Neural cell (in vitro differentiated cells): ENCODE measurements at regions not wholly inside any gene's neighbourhood (a gene's known extent, or its start where the extent isn't known, plus 50 kb on each side); places are given as distances from the start of the nearest gene placed in this dataset.

ENCODE experiments used
- EP300 ChIP-seq: fragments of 450-650 bp; conservative IDR thresholded peaks from 2 replicates; pipeline ENCODE4 v1.6.1; 2014; ENCODE audit warnings: antibody characterized with exemption, mild to moderate bottlenecking, moderate library complexity; ENCODE audit not compliant: poor library complexity, severe bottlenecking
- EZH2 ChIP-seq: fragments of 200-600, 300-800 bp; shearing (Covaris generic), sonication (generic); IDR thresholded peaks from 2 replicates; pipeline ENCODE4 v1.6.1; 2014; ENCODE audit warnings: antibody characterized with exemption, low read length, borderline replicate concordance, mild to moderate bottlenecking; ENCODE audit not compliant: insufficient read depth, poor library complexity, severe bottlenecking
- MXI1 ChIP-seq: fragments of 450-650 bp; conservative IDR thresholded peaks from 2 replicates; pipeline ENCODE4 v1.6.1; 2014; ENCODE audit warnings: antibody characterized with exemption, mild to moderate bottlenecking; ENCODE audit not compliant: poor library complexity, severe bottlenecking
- POLR2AphosphoS5 ChIP-seq: IDR thresholded peaks from 2 replicates; pipeline ENCODE4 v1.6.1; 2012
- RAD21 ChIP-seq: fragments of 450-650 bp; conservative IDR thresholded peaks from 2 replicates; pipeline ENCODE4 v1.6.1; 2014; ENCODE audit warnings: antibody characterized with exemption, mild to moderate bottlenecking, moderate library complexity
- SMC3 ChIP-seq: fragments of 450-650 bp; conservative IDR thresholded peaks from 2 replicates; pipeline ENCODE4 v1.6.1; 2014; ENCODE audit warnings: antibody characterized with exemption, mild to moderate bottlenecking, moderate library complexity; ENCODE audit not compliant: poor library complexity
- TAF1 ChIP-seq: IDR thresholded peaks from 2 replicates; pipeline ENCODE4 v1.6.1; 2012; ENCODE audit warnings: low read depth
- TF ChIP-seq, protein P1 (sequence below): fragments of 450-650 bp; IDR thresholded peaks from 2 replicates; pipeline ENCODE4 v1.5.1; 2014; ENCODE audit warnings: antibody characterized with exemption, mild to moderate bottlenecking, moderate library complexity; ENCODE audit not compliant: poor library complexity, severe bottlenecking
- TF ChIP-seq, protein P2 (sequence below): IDR thresholded peaks from 2 replicates; pipeline ENCODE4 v1.6.1; 2012; ENCODE audit warnings: borderline replicate concordance

DNA sequence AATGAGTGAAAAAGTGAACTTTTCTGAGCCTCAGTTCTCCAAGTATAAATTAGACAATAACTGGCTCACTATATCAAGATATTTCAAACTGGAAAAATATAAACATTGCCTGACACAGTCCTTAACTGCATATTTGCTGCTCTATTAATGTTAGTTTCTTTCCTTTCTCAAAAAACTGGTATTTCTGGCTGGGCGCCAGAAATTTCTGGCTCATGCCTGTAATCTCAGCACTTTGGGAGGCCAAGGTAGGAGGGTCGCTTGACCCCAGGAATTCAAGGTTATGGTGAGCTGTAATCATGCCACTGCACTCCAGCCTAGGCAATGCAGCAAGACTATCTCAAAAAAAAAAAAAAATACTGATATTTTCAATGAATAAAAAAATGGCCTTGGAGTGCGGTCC is 227.0 kb downstream of the MAGEB17 start:
- TF ChIP-seq, protein P1, sequence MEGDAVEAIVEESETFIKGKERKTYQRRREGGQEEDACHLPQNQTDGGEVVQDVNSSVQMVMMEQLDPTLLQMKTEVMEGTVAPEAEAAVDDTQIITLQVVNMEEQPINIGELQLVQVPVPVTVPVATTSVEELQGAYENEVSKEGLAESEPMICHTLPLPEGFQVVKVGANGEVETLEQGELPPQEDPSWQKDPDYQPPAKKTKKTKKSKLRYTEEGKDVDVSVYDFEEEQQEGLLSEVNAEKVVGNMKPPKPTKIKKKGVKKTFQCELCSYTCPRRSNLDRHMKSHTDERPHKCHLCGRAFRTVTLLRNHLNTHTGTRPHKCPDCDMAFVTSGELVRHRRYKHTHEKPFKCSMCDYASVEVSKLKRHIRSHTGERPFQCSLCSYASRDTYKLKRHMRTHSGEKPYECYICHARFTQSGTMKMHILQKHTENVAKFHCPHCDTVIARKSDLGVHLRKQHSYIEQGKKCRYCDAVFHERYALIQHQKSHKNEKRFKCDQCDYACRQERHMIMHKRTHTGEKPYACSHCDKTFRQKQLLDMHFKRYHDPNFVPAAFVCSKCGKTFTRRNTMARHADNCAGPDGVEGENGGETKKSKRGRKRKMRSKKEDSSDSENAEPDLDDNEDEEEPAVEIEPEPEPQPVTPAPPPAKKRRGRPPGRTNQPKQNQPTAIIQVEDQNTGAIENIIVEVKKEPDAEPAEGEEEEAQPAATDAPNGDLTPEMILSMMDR: no peak
- TF ChIP-seq TAF1: no peak
- TF ChIP-seq, protein P2, sequence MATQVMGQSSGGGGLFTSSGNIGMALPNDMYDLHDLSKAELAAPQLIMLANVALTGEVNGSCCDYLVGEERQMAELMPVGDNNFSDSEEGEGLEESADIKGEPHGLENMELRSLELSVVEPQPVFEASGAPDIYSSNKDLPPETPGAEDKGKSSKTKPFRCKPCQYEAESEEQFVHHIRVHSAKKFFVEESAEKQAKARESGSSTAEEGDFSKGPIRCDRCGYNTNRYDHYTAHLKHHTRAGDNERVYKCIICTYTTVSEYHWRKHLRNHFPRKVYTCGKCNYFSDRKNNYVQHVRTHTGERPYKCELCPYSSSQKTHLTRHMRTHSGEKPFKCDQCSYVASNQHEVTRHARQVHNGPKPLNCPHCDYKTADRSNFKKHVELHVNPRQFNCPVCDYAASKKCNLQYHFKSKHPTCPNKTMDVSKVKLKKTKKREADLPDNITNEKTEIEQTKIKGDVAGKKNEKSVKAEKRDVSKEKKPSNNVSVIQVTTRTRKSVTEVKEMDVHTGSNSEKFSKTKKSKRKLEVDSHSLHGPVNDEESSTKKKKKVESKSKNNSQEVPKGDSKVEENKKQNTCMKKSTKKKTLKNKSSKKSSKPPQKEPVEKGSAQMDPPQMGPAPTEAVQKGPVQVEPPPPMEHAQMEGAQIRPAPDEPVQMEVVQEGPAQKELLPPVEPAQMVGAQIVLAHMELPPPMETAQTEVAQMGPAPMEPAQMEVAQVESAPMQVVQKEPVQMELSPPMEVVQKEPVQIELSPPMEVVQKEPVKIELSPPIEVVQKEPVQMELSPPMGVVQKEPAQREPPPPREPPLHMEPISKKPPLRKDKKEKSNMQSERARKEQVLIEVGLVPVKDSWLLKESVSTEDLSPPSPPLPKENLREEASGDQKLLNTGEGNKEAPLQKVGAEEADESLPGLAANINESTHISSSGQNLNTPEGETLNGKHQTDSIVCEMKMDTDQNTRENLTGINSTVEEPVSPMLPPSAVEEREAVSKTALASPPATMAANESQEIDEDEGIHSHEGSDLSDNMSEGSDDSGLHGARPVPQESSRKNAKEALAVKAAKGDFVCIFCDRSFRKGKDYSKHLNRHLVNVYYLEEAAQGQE: no peak
- TF ChIP-seq EZH2: no peak
- TF ChIP-seq SMC3: no peak
- TF ChIP-seq POLR2AphosphoS5: no peak
- no peak for TF ChIP-seq EP300
- TF ChIP-seq RAD21: no peak
- no peak for TF ChIP-seq MXI1
